ENCODE measurements at regions not wholly inside any gene's neighbourhood (a gene's known extent, or its start where the extent isn't known, plus 50 kb on each side); places are given as distances from the start of the nearest gene placed in this dataset.
A peak's percentile ranks its signal among the peaks of the same experiment; 100 is the strongest.

- DNase-seq (ENCODE audit: low read depth) = no peak
Observed at GRCh38 chr1:239603530-239603929, 217.2 kb downstream of the CHRM3 start.

DNA sequence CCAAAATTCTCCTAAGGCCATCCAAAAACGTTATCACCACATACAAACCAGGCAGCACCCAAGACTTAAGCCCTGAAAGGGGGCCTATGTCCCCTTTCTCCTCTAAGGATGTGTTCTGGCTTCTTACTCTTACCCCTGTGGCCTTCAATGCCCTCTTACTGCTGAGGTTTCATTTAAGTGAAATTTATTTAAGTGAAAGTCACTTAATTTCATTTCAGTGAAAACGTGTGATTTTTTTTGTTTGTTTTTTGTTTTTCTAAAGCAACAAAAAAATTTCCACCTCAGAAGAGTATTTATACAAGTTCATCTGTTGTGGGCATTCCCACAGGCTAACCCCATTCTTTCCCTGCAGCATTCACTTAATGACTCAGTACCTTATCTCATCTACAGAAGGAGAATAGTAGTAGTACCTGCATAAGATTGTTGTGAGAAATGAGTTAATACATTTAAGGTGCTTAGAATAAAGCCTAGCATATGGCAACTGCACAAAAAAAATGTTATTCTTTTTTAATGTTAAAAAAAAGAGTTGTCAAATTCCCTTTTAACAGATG, 220.6 kb downstream of the CHRM3 start:
- peak; percentile 37 for DNase-seq (ENCODE audit: low read depth)

DNA sequence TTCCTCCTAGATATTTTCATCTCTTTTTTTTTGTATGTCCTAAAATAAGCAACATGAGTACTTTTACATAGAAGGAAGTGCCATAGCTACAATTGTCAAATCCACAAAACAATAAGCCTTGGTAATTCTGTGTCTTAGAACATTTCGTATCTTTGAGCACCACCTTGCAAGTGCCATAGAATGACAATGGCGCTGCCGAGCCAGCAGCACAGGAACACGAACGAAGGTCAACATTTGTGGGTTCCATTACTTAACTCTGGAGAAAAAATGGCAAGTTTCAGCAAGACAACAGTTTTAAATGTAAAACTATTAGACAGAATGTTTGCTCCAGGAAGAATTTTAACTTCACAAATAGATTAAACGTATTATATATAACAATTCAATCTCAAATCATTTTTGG, 222.1 kb downstream of the CHRM3 start:
- DNase-seq (ENCODE audit: low read depth) = no peak

DNA sequence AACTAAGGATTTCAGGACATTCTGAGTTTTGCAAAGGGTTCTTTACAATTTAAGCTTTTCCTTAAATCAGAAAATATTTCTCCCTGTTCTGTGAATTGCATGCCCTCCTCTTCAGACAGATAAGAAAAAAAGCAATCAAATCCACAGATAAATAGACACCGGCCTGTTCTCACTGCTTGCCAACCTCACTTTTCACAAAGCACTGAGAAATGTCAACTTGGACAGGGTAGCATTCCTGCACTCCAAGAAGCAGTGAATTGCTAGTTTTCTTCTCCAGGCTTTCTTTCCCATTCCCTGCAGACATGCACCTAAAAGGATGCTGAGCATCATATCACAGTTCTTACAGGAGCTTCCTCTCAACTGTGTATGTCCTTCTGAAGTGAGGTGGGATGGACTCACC, 226.0 kb downstream of the CHRM3 start:
- no peak for DNase-seq (ENCODE audit: low read depth)

GRCh38 chr1:239616673-239617072, 230.3 kb downstream of the CHRM3 start:
- peak; percentile 49 for DNase-seq (ENCODE audit: low read depth)

DNA sequence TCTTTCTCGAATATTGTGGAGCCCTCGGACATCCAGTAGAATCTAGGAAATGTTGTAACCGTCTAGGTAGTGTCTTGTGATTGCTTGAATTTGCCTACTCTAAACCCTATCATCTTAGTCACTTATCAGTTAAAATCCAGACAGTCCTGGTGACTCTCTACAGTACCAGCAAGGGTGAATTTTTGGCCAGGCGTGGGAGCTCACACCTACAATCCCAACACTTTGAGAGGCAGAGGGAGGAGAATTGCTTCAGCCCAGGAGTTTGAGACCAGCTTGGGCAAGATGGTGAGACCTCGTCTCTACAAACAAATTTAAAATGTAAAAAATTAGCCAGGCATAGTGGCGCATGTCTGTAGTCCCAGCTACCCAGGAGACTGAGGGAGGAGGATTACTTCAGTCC, 230.9 kb downstream of the CHRM3 start:
- DNase-seq (ENCODE audit: low read depth) = no peak

GRCh38 chr1:239617731-239618130, 231.4 kb downstream of the CHRM3 start:
- no peak for DNase-seq (ENCODE audit: low read depth)

DNA sequence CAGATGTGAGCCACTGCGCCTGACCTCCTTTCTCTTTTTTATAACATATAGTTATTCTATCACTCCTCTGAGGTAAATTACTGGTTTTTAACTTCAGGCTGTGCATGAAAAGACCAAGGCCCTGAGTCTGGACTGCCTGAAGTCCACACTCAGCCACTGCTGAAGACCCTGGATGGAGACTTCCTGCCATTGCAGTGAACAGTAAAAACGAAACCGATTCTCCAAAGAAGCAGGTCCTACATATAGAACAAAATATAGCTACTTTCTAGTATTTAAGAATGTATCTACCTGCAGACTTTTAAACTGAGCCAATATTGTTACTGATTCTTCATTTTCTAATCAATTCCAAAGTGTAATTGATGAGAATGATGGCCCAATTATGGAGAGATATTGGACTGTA, 232.8 kb downstream of the CHRM3 start:
- DNase-seq (ENCODE audit: low read depth) = peak; percentile 34

GRCh38 chr1:239630767-239631166, 244.4 kb downstream of the CHRM3 start:
- no peak for DNase-seq (ENCODE audit: low read depth)

DNA sequence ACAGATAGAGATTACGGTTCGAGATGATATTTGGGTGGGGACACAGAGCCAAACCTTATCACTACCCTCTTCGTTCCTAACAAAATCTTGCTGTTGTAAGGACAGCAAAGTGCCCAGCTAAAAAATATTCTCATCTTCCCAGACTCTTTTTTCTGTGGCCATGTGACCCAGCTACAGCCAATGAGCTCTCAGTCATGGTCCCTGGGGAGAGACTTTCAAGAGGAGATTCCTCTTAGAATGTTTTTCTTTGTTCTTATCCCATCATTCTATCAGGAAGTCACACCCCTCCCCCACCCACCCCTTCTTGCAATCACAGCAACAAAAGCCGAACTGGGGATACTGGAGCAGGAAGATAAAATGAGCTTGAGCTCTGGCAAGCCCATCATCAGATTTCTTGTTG, 247.1 kb downstream of the CHRM3 start:
- no peak for DNase-seq (ENCODE audit: low read depth)

- no peak for DNase-seq (ENCODE audit: low read depth)
Observed at GRCh38 chr1:239635276-239635675, 248.9 kb downstream of the CHRM3 start.

DNA sequence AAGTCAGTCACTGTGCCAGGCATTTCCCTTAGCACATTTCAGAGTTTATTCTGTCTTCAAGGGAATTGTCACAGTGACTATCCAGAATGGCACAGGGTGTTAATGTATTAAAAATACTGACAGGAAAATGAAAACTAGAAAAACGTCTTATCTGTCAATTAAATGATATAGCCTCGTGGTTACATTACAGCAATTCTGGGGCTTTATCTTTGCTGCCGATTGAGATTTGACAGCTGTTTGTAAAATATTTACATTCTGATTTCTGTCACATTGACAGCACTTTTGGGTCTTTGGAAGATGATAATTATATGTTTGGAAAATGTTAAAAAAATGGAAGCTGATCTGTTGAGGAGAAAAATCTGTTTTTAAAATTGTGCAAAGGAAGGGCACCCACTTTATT, 250.0 kb downstream of the CHRM3 start:
- no peak for DNase-seq (ENCODE audit: low read depth)

- DNase-seq (ENCODE audit: low read depth) = no peak
Observed at GRCh38 chr1:239644604-239645003, 258.2 kb downstream of the CHRM3 start.

GRCh38 chr1:239647045-239647444, 260.7 kb downstream of the CHRM3 start:
- no peak for DNase-seq (ENCODE audit: low read depth)

GRCh38 chr1:239647964-239648632, 261.7 kb downstream of the CHRM3 start:
- no peak for DNase-seq (ENCODE audit: low read depth)

DNA sequence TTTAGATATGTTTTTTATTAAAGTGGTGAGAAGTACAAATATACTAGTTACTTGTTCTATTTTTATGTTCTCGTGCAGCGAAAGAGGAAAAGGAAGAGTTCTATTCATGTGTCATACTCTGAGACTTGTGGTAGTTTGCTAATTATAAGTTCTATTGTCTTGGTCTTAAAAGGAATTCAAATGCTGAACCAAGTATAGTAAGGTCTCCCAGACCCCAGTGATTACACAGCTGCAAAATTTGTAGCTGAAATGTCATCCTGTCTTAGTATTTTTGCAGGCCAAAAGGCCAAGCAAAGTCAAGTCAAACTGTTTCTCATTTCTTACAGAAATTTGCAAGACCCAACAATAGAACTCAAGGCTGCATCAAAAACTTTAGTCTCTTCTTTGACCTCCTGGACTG, 268.7 kb downstream of the CHRM3 start:
- no peak for DNase-seq (ENCODE audit: low read depth)

DNA sequence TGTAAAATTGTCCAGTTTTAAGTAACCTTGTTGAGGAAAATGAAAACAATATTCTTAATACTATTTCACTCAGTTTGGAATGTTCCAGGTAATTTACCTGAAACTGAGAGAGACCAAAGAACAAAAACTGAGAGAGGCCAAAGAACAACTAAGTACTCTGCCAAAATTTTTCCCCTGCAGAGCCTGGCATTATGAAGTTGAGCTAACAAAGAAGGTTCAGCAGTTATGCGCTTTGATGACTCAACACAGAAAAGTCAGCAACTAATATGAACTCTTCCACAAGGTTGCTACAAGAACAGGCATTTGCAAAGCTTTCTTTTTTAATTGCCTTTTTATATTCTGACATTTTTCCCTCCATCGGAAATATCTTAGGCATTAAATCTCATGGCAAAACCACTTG, 270.9 kb downstream of the CHRM3 start:
- peak; percentile 22 for DNase-seq (ENCODE audit: low read depth)

GRCh38 chr1:239662950-239663349, 276.6 kb downstream of the CHRM3 start:
- no peak for DNase-seq (ENCODE audit: low read depth)

DNA sequence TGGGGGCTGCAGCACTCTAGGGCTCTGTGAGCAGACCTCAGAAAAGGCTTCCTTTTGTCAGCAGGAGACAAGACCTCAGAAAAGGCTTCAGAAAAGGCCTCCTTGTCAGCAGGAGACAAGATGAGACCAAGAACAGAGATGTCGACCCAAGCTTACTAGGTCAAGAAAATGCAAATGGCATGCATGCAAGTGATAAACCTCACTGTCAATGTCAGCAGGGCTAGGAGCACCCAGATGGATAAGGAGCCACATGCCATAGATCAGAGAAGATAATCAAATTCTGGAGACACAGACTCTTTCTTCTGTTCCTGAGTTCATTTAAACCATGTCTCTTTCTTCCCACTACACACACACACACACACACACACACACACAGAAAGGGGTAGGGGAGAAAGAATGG, 285.9 kb downstream of the CHRM3 start:
- DNase-seq (ENCODE audit: low read depth) = no peak

GRCh38 chr1:239675735-239676134, 289.4 kb downstream of the CHRM3 start:
- DNase-seq (ENCODE audit: low read depth) = no peak

- peak; percentile 33 for DNase-seq (ENCODE audit: low read depth)
Observed at GRCh38 chr1:239676522-239677273, 290.3 kb downstream of the CHRM3 start.

- peak; percentile 65 for DNase-seq (ENCODE audit: low read depth)
Observed at GRCh38 chr1:239677362-239677761, 291.0 kb downstream of the CHRM3 start.

DNA sequence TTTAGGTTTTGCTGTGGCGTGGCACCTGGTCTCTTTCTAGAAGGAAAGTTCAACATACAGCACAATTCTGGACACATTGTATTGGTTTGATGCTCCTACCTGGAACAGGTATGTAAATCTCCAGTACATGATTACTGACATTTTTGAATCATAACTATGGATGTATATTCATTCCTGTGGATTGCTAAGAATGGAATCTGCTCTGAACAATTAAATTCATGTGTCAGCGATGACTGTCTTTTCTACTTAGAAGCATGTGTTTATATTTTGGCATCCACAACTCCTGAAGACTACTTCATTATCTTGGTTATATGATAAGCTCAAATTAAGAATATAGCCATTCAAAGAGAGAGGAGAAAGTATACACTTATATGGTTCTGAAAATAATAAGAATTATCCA, 291.8 kb downstream of the CHRM3 start:
- DNase-seq (ENCODE audit: low read depth) = peak; percentile 80

- no peak for DNase-seq (ENCODE audit: low read depth)
Observed at GRCh38 chr1:239682046-239682445, 295.7 kb downstream of the CHRM3 start.
